COLO668 (cell line): ENCODE measurements at regions not wholly inside any gene's neighbourhood (a gene's known extent, or its start where the extent isn't known, plus 50 kb on each side); places are given as distances from the start of the nearest gene placed in this dataset.

Experiments used
- DNase-seq: peaks from one replicate; lab custom pipeline; 2025; ENCODE audit not compliant: unreplicated experiment; lab: John Stamatoyannopoulos, UW

DNA sequence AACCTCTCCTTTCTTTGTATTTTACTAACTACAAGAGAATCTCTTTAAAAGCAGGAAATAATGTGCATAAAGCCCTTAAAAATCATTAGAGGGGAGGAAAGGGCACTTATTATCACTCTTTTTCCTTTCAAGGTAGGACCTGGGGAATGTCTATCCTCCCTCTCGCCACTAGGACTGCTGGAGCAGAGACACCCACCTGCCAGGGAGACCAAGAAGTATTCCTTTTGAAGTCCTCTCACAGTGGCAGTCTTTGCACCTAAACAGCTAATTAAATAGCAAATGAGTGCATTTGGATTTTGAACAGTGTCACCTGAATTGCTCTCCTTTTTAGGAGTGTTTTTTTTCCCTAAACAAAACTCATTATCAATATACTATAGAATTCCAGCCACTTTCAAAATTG lies 874.1 kb downstream of the ZPLD1 start:
- DNase-seq = no peak

GRCh38 chr3:103319912-103320311 lies 885.1 kb downstream of the ZPLD1 start:
- no peak for DNase-seq

- DNase-seq = no peak
Observed at GRCh38 chr3:103337179-103337845, 902.5 kb downstream of the ZPLD1 start.

DNA sequence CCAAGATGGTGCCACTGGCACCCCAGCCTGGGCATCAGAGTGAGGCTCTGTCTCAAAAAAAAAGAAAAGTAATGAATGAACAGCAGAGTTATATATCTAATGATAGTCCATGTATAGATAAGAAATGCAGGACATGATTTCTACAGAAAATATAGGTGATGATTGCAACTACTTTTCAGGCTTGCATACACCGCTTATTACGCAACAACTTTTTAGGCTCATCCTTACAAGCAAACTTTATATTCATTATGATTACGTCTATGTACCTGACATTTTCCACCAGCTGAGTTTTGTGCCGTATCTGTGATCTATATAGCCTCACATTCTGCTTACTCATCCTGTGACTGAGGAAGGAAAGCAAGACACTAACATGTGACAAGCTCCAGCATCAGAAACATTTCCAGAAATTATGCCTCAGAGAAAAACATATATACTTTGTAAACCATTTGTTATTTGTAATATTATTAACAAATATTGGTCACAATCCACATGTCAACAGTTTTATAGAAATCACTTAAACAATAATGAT lies 906.3 kb downstream of the ZPLD1 start:
- DNase-seq = no peak

- DNase-seq = no peak
Observed at GRCh38 chr3:103342205-103342731, 907.5 kb downstream of the ZPLD1 start.

DNA sequence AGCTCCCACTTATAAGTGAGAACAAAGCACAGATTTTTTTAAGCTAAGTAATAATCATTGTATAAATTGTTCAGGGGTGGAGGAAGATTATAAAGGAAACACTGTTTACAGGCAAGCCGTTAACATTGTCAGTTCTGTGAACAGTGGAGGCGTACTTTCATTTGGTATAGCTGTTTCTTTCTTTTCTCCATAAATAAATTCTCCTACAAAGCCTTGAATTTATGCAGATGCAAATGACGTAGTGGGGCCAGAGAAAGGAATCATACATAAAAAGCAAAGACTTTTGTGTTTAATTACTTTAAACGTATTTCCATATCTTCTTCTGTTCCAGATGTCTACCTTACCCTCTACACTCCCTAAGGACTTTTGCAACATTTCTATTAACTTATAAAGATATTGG lies 914.9 kb downstream of the ZPLD1 start:
- no peak for DNase-seq

DNA sequence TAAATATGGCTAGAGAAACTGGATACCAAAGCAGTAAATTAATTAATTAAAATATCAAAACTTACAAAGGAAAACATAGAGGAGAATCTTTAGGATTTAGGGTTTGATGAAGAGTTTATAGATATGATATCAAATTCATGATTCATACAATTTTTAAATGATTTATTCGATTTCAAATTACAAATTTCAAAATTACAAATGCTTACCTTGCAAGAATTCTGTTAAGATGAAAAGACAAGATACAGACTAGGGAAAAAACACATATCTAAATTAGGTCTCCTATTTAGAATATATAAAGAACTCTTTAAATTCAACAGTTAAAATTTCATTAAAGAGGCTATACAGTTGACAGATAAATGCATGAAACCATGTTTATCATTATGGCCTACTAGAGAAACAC lies 930.7 kb downstream of the ZPLD1 start:
- no peak for DNase-seq

- DNase-seq = no peak
Observed at GRCh38 chr3:103367481-103367880, 932.7 kb downstream of the ZPLD1 start.

DNA sequence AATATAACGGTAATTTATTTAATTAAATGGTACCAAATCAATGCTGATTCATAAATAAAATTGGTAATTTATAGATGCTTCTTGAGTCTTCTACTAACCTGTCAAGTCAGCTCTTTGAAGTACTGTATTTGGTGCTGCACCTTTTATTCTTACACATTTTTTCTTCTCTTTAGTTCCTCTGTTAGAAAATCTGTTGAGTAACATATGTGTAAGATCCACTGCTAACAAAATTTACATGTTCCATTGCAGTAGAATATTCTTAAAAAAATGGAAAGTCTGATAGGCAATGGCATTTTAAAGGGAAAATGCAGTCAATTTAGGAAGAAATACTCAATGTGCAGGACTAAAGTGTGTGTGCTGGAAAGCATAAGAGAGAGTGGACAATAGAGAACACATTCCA lies 936.6 kb downstream of the ZPLD1 start:
- DNase-seq = no peak

- no peak for DNase-seq
Observed at GRCh38 chr3:103372031-103372430, 937.2 kb downstream of the ZPLD1 start.

GRCh38 chr3:103380391-103380790 lies 945.6 kb downstream of the ZPLD1 start:
- no peak for DNase-seq

- no peak for DNase-seq
Observed at GRCh38 chr3:103381296-103382079, 946.7 kb downstream of the ZPLD1 start.

DNA sequence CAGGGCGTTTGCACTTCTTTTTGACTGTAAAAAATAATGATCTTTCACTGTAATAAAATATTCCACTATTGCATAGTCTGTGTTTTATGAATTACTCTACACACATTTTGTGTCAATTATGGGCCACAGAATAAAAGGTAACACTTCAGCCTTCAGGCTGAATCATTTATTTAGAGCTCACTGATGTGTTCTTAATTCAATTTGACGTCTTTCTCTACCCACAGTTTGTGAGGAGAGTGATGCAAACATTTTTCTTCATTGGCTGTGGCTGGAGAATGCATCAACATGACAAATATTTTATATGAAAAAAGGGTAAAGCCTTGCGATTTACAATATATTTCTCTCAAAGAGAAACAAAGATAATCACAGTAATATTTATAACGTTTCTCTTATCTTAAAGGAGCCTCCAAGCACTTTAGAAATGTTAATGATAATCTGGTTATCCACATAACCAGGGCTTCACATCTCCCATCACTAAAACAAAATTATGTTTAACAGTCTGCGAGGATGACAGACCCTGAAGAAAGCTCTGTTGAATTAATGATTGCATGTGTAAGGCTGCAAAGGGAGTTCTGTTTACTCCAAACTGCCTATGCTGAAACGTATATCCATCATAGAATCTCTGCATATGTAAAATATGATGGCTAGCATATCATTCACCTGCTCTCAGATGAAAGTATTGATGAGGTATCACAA lies 951.3 kb downstream of the ZPLD1 start:
- DNase-seq = no peak

DNA sequence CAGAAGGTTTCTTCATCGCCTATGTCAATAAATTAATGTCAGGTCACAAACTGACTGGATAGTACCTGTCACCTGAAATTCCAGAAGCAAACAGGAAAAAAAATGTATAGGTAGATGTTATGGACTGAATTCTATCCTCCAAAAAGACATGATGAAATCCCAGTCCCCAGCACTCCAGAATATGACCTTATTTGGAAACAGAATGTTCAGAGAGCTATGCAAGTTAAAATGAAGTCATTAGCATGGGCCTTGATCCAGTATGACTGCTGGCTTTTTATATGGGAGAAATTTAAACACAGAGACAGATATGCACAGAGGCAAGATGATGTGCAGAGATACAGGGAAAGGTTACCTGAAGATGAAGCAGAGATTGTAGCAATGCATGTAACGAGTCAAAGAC lies 953.4 kb downstream of the ZPLD1 start:
- DNase-seq = no peak

GRCh38 chr3:103389356-103389755 lies 954.5 kb downstream of the ZPLD1 start:
- DNase-seq = no peak

DNA sequence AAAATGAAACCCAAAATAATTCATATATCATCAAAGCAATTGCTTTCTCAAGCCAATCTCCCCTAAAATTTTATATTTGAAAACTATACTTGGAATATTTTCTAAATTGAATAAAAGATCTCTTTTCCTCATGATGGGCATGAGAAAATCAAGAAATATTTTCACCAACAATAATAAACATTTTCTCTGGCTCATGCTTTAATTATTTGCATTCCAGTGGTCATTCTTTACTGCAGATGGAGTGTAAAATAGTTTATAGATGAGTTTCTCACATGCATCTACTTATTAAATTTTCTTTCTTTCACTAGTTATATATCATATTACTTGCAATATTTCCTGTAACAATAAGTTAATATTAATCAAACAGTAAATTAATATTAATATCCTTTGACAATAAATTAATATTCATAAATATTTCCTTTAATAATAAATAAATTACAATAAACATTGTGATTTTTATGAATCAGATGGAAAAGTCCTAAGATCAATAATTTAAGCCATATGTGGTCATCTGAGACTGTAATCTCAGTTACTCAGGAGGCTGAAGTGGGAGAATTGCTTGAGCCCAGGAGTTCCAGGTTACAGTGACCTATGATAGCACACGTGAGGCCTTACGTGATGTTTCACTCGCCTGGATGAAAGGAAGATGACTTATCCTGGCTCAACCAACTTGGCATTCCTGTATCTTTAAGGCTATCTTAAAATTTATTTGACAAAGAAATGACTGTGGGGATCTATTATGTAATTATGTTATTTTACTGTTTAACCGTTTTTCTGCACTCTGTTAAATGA lies 958.8 kb downstream of the ZPLD1 start:
- DNase-seq = no peak

DNA sequence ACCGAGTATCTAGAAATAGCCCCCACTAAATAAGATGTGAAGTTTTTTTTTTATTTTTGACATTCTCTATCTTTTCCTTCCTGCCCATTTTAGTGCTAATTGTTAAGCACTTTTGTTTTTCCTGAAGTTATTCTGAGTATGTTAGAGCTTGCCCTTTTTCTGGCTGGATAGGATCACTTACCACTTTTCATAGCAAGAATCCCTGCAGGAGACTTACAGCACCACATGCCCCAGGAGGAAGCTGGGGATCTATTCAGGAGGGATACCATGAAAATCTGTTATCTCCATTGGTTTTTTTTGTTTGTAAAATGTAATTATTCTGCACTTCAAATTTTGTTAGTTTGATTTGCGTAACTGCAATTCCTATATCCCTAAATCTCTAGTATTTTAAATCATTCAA lies 968.4 kb downstream of the ZPLD1 start:
- DNase-seq = no peak

DNA sequence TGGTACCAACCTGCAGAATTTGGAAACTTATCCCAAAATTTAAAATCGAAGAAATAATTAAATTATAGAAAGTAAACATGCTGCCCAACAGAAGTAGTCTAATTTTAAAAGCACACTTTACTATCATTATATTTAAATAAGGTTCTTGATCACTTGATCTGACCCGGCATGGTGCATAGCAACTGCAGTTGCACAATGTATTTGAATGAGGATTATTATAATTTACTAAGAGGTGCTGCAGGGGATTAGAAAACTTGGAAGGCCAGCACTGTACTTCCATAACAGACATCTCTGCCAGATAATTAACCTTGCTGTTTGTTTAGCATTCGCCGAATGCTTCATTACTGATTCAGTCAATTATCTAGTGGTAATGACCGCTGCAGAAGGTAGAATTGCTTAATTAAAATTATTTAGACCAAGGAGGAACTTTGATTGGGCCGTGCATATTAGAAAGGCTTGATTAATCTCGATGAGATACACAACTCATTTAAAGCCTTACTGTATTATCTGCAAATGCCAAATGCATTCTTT lies 971.6 kb downstream of the ZPLD1 start:
- DNase-seq = no peak

GRCh38 chr3:103410231-103410630 lies 975.4 kb downstream of the ZPLD1 start:
- DNase-seq = no peak

GRCh38 chr3:103421460-103421859 lies 986.6 kb downstream of the ZPLD1 start:
- DNase-seq = no peak

DNA sequence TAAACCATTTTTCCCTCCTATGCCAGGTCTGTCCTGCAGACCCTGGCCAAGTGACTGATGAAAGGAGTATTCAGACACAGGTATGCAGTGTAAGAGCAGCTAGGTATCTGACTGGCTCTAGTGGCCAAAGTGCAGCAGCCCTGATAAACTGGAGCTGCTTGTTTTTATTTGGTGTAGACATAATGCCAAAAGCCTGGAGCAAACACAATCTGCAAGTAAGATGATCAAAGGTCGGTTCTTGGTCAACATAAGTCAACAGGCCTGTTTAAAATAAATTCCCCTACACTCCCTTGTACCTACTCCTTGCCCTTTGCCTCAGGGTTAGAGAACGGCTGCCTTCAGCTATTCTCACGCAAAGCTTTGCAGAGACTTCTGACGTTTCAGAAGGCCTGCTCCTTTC lies 1003.1 kb downstream of the ZPLD1 start:
- no peak for DNase-seq
